ENCODE measurements at regions not wholly inside any gene's neighbourhood (a gene's known extent, or its start where the extent isn't known, plus 50 kb on each side); places are given as distances from the start of the nearest gene placed in this dataset.

DNA sequence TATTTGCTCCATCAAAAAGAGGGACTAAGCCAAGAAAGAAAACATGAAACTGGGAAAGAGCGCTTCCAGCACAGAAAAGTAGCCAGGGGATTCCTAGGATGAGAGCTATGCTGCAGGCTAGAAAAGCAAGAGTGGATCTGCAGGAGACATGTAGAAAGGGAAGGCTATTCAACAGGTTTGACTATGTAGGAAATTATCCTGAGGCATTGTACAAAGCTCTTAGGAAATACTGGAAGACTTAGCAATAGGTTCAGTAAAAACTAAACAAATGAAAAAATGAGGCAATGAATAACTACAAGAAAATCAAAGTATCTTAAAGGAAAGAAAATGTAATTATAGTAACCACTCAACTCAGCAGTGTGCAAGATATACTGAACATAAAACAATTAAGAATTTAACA, 178.7 kb upstream of the FOXN2 start:
- H3K36me3 ChIP-seq (replicated peaks in 1 of 2; ENCODE audit: control insufficient read depth in 1 of 2, insufficient read depth in 2 of 2, low read length in 2 of 2): no peaks in the 10 kb centered on the region
- no peak overlapping the region for H2AFZ ChIP-seq (ENCODE audit: low read length)
- FAIRE-seq (no peak), DNase-seq (ENCODE audit: low spot score) (no peak), ATAC-seq (no peak)
- no TSS peak for BruUV-seq (replicated peaks)
- TF ChIP-seq, protein P1, sequence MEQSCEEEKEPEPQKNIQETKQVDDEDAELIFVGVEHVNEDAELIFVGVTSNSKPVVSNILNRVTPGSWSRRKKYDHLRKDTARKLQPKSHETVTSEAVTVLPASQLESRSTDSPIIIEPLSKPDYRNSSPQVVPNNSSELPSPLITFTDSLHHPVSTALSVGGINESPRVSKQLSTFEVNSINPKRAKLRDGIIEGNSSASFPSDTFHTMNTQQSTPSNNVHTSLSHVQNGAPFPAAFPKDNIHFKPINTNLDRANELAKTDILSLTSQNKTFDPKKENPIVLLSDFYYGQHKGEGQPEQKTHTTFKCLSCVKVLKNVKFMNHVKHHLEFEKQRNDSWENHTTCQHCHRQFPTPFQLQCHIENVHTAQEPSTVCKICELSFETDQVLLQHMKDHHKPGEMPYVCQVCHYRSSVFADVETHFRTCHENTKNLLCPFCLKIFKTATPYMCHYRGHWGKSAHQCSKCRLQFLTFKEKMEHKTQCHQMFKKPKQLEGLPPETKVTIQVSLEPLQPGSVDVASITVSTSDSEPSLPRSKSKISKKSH (CRISPR knock-in tag; IDR thresholded peaks at IDR 0.05; ENCODE audit: borderline replicate concordance): no peak
- TF ChIP-seq RFXAP (CRISPR knock-in tag; IDR thresholded peaks at IDR 0.05; ENCODE audit: borderline replicate concordance): no peak
- TF ChIP-seq, protein P2, sequence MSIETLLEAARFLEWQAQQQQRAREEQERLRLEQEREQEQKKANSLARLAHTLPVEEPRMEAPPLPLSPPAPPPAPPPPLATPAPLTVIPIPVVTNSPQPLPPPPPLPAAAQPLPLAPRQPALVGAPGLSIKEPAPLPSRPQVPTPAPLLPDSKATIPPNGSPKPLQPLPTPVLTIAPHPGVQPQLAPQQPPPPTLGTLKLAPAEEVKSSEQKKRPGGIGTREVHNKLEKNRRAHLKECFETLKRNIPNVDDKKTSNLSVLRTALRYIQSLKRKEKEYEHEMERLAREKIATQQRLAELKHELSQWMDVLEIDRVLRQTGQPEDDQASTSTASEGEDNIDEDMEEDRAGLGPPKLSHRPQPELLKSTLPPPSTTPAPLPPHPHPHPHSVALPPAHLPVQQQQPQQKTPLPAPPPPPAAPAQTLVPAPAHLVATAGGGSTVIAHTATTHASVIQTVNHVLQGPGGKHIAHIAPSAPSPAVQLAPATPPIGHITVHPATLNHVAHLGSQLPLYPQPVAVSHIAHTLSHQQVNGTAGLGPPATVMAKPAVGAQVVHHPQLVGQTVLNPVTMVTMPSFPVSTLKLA (IDR thresholded peaks at IDR 0.05): no peak
- no peak for TF ChIP-seq ZFX (CRISPR knock-in tag; IDR thresholded peaks at IDR 0.05; ENCODE audit: low read depth)
- no peak for TF ChIP-seq YEATS2 (CRISPR knock-in tag; IDR thresholded peaks at IDR 0.05; ENCODE audit: borderline replicate concordance)
- TF ChIP-seq, protein P3, sequence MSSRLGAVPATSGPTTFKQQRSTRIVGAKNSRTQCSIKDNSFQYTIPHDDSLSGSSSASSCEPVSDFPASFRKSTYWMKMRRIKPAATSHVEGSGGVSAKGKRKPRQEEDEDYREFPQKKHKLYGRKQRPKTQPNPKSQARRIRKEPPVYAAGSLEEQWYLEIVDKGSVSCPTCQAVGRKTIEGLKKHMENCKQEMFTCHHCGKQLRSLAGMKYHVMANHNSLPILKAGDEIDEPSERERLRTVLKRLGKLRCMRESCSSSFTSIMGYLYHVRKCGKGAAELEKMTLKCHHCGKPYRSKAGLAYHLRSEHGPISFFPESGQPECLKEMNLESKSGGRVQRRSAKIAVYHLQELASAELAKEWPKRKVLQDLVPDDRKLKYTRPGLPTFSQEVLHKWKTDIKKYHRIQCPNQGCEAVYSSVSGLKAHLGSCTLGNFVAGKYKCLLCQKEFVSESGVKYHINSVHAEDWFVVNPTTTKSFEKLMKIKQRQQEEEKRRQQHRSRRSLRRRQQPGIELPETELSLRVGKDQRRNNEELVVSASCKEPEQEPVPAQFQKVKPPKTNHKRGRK (CRISPR knock-in tag; IDR thresholded peaks at IDR 0.05): no peak
- TF ChIP-seq RXRA (CRISPR knock-in tag; IDR thresholded peaks at IDR 0.05): no peak
- no peak for TF ChIP-seq ZNF251 (CRISPR knock-in tag; IDR thresholded peaks at IDR 0.05)
- no peak for TF ChIP-seq ATM (IDR thresholded peaks at IDR 0.05; ENCODE audit: borderline replicate concordance)
- TF ChIP-seq SATB2 (CRISPR knock-in tag; IDR thresholded peaks at IDR 0.05): no peak
- TF ChIP-seq LCORL (IDR thresholded peaks at IDR 0.05): no peak
- no peak for TF ChIP-seq LCORL (CRISPR knock-in tag; IDR thresholded peaks at IDR 0.05)
- TF ChIP-seq TSC22D2 (CRISPR knock-in tag; IDR thresholded peaks at IDR 0.05; ENCODE audit: borderline replicate concordance): no peak
- TF ChIP-seq, protein P4, sequence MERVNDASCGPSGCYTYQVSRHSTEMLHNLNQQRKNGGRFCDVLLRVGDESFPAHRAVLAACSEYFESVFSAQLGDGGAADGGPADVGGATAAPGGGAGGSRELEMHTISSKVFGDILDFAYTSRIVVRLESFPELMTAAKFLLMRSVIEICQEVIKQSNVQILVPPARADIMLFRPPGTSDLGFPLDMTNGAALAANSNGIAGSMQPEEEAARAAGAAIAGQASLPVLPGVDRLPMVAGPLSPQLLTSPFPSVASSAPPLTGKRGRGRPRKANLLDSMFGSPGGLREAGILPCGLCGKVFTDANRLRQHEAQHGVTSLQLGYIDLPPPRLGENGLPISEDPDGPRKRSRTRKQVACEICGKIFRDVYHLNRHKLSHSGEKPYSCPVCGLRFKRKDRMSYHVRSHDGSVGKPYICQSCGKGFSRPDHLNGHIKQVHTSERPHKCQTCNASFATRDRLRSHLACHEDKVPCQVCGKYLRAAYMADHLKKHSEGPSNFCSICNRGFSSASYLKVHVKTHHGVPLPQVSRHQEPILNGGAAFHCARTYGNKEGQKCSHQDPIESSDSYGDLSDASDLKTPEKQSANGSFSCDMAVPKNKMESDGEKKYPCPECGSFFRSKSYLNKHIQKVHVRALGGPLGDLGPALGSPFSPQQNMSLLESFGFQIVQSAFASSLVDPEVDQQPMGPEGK (CRISPR knock-in tag; IDR thresholded peaks at IDR 0.05): no peak
- no peak for TF ChIP-seq ISL2 (CRISPR knock-in tag; IDR thresholded peaks at IDR 0.05)
- TF ChIP-seq SSRP1 (CRISPR knock-in tag; IDR thresholded peaks at IDR 0.05): no peak
- no peak for TF ChIP-seq ZNF816 (CRISPR knock-in tag; IDR thresholded peaks at IDR 0.05; ENCODE audit: borderline replicate concordance)
- TF ChIP-seq, protein P5, sequence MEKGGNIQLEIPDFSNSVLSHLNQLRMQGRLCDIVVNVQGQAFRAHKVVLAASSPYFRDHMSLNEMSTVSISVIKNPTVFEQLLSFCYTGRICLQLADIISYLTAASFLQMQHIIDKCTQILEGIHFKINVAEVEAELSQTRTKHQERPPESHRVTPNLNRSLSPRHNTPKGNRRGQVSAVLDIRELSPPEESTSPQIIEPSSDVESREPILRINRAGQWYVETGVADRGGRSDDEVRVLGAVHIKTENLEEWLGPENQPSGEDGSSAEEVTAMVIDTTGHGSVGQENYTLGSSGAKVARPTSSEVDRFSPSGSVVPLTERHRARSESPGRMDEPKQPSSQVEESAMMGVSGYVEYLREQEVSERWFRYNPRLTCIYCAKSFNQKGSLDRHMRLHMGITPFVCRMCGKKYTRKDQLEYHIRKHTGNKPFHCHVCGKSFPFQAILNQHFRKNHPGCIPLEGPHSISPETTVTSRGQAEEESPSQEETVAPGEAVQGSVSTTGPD (CRISPR knock-in tag; IDR thresholded peaks at IDR 0.05): no peak
- no peak overlapping the region for H3K4me2 ChIP-seq (ENCODE audit: low read depth, low read length)
- H3K4me3 ChIP-seq (replicated peaks in 1 of 3; ENCODE audit: insufficient read depth in 1 of 3, low read depth in 2 of 3, low read length in 3 of 3): no peak overlapping the region
- no peaks in the 10 kb centered on the region for H3K79me2 ChIP-seq (ENCODE audit: insufficient read depth, low read length)
- H3K27ac ChIP-seq (ENCODE audit: extremely low read length, insufficient read depth, low read length): no peak overlapping the region
- 75% methylated on average over 1 of the region's 1 CpG for WGBS (ENCODE audit: low lambda C conversion rate)
- no peaks in the 10 kb centered on the region for H4K20me1 ChIP-seq (ENCODE audit: insufficient read depth, low read length)
- CTCF ChIA-PET (ENCODE audit: low intra/inter-chr PET ratio, low total read pairs): no interaction called here
- in situ Hi-C loops (cut with HindIII; ENCODE audit: extremely low pct_ligation_motif_present, low pct_unique_long_range_greater_than_20kb): no loop called here
- no peak overlapping the region for H3K9ac ChIP-seq (ENCODE audit: insufficient read depth, low read depth, low read length)
- H3K9me3 ChIP-seq (ENCODE audit: low read length): no peaks in the 10 kb centered on the region
- H3K27me3 ChIP-seq (ENCODE audit: control insufficient read depth in 1 of 2, insufficient read depth in 2 of 2, low read length in 2 of 2): no peaks in the 10 kb centered on the region
- intact Hi-C loops (cut with micrococcal nuclease; ENCODE audit: unreplicated experiment): no loop called here
- POLR2A ChIA-PET: no interaction called here
- H3K4me1 ChIP-seq (ENCODE audit: insufficient read depth, low read length): no peaks in the 10 kb centered on the region
